H1 (cell line): ENCODE measurements at regions not wholly inside any gene's neighbourhood (a gene's known extent, or its start where the extent isn't known, plus 50 kb on each side); places are given as distances from the start of the nearest gene placed in this dataset.

Experiments used
- TAF7 ChIP-seq: optimal IDR thresholded peaks from 2 replicates; pipeline ENCODE3; 2011; ENCODE audit warnings: low read depth, mild to moderate bottlenecking, inconsistent platforms, low read length, moderate library complexity, borderline replicate concordance

DNA sequence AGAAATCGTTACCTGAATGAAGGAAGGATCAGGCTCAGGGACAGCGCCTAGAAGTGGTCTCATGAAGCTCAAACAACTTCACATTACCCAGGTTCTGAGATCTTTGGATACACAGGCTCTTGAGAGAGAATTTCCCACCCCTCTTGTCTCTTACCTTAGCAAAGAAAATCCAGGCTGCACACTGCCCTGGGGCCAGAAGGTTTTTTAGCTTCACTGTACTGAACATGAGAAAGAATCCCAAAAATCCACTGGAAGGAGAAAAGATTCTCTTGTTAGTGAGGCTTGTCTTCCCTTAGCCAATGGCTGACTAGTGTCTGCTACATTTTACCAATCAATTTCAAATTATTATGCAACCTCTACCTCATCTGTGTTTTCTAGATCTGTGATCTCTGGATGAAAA is 101.0 kb upstream of the RIOK3 start (continued):
- no peak for TF ChIP-seq TAF7
